22Rv1 (cell line): ENCODE measurements at regions not wholly inside any gene's neighbourhood (a gene's known extent, or its start where the extent isn't known, plus 50 kb on each side); places are given as distances from the start of the nearest gene placed in this dataset.

Experiments
- H3K27ac ChIP-seq: fragments of 450-650 bp; 2 replicates; pipeline ENCODE4 v1.5.1; 2017
- CTCF ChIP-seq: fragments of 450-650 bp; IDR thresholded peaks from 2 replicates; pipeline ENCODE4 v1.5.1; 2017; ENCODE audit warnings: mild to moderate bottlenecking
- ZFX ChIP-seq: fragments of 450-650 bp; IDR thresholded peaks from 2 replicates; pipeline ENCODE4 v1.6.1; 2017; ENCODE audit warnings: antibody characterized with exemption, borderline replicate concordance

GRCh38 chr1:103220631-103221041 lies 112.3 kb upstream of the COL11A1 start:
- no peak overlapping the region for H3K27ac ChIP-seq
- TF ChIP-seq ZFX (no peak), CTCF (no peak)

GRCh38 chr1:103218821-103219220 lies 110.5 kb upstream of the COL11A1 start:
- H3K27ac ChIP-seq, result no peak overlapping the region
- TF ChIP-seq CTCF, result no peak
- no peak for TF ChIP-seq ZFX

- TF ChIP-seq ZFX (no peak), CTCF (no peak)
- no peak overlapping the region for H3K27ac ChIP-seq
These were observed 110.0 kb upstream of the COL11A1 start for GRCh38 chr1:103218369-103218768.

GRCh38 chr1:103211073-103211472 lies 102.8 kb upstream of the COL11A1 start:
- TF ChIP-seq CTCF (no peak), ZFX (no peak)
- no peak overlapping the region for H3K27ac ChIP-seq

GRCh38 chr1:103208844-103209243 lies 100.5 kb upstream of the COL11A1 start:
- no peak overlapping the region for H3K27ac ChIP-seq
- TF ChIP-seq CTCF (no peak), ZFX (no peak)

GRCh38 chr1:103199001-103199400 lies 90.7 kb upstream of the COL11A1 start:
- no peak overlapping the region for H3K27ac ChIP-seq
- TF ChIP-seq ZFX, result no peak
- TF ChIP-seq CTCF, result no peak

- TF ChIP-seq CTCF (no peak), ZFX (no peak)
These were observed 89.8 kb upstream of the COL11A1 start for GRCh38 chr1:103198076-103198475.

More at GRCh38 chr1:103198076-103198475, 89.8 kb upstream of the COL11A1 start:
- H3K27ac ChIP-seq, result no peak overlapping the region
